NCI-H524 (cell line): ENCODE measurements at regions not wholly inside any gene's neighbourhood (a gene's known extent, or its start where the extent isn't known, plus 50 kb on each side); places are given as distances from the start of the nearest gene placed in this dataset.
"Not testable (repeated sequence)": the region's sequence is repeated elsewhere in the genome, so short reads cannot be mapped to it uniquely, and the experiment has no call there.

Source experiments
- DNase-seq, 2 experiments: peaks; one replicate each; lab custom pipeline; 2025; lab: John Stamatoyannopoulos, UW

DNA sequence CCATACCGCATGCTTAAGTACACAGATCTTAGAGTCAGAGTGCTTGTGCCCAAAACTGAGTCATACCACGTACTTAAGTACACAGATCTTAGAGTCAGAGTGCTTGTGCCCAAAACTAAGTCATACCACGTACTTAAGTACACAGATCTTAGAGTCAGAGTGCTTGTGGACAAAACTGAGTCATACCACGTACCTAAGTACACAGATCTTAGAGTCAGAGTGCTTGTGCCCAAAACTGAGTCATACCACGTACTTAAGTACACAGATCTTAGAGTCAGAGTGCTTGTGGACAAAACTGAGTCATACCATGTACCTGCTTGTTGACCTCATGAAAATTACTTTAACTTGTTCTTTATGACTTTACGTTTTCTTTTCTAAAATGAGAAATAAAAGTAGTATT lies 233.7 kb upstream of the NETO1 start:
- DNase-seq = not testable (repeated sequence)

- peak; percentile 75 to 96 for DNase-seq
Observed at GRCh38 chr18:73099759-73100158, 232.0 kb upstream of the NETO1 start.

GRCh38 chr18:73093687-73094250 lies 226.0 kb upstream of the NETO1 start:
- no peak for DNase-seq

- no peak for DNase-seq
Observed at GRCh38 chr18:73088445-73088844, 220.7 kb upstream of the NETO1 start.

DNA sequence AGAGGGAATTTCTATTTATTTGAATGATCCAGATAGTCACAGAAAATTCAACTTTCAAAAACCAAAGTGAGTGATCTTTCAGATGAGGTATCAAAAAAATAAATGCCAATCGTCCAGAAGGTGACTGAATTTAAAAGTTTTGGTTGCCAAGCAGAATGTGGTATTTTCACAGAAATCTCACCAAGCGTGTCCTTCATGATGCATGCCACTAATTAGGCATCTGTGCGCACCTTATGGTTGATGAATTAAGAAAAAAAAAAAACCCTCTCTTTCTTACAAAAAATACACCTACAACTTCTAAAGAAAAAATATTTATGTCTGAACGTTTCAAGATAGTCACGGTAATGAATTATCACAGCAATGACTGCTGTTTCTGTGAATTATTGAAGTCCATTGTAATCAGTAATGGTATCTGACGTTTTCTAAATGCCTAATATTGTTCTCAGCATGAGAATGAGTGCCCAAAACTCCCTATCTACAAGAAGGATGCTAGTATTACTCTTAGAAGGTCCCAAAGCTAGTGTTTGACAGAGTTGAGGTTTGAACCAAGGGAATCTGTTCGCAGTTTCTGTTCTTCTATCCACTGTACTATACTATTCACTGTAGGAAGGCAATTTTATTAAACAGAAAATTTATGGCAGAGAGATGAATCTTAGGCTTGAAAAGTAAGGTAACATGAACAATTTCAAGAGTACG lies 219.6 kb upstream of the NETO1 start:
- DNase-seq = peak in 1 of 2 experiments; percentile 10

DNA sequence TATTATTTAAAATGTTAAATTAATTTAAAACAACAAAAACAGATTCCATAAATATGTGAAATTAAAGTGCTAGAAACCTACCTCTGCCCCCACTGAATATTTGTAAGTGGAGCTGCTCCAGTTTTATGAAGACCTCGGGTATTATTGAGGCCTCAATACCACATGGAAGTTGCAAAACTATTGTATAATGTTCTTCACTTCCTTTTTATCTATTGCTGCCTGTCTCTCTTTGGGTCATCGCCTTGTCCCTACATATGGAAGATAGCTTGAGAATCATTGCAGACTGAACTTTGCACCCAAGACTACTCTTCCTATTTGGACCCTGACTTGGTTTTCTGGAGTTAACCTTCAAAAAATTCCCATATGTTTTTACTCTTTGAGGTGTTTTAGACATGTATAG lies 212.1 kb upstream of the NETO1 start:
- no peak for DNase-seq

GRCh38 chr18:73060666-73061288 lies 193.0 kb upstream of the NETO1 start:
- no peak for DNase-seq

DNA sequence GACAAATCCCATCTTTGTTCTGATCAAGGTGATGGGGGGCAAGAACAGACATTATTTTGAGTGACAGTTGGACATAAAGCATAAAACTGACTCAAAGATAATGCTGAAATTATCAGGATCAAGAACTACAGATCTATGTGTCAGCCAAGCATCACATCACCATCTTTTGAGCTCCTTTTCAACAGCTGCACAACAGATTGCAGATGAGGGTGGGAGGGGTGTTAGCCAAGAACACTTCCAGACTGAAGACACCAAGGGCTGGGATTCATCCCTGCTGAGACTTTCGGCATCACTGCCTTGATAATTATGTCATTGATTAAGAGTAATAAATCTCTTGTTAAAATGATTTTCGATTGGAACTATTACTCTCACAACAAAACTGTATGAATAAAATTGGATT lies 191.5 kb upstream of the NETO1 start:
- DNase-seq = peak; percentile 82 to 89

DNA sequence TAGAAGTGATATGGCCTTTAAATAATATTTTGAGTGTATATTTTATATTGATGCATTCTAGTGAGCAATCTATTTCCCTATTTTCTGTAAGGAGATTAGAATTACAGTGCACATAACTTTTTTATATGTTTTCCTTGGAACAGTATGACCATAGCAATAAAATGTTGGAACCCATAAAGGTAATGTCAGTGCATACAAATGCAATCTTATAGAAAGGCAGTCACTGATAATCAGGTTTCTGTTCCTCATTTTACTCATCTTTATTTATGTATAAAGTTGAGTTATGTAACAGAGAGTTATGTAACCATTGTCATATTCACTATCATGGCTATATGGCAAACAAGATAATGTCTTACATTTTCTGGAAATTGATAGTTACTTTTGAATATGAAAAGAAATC lies 179.9 kb upstream of the NETO1 start:
- DNase-seq = no peak

DNA sequence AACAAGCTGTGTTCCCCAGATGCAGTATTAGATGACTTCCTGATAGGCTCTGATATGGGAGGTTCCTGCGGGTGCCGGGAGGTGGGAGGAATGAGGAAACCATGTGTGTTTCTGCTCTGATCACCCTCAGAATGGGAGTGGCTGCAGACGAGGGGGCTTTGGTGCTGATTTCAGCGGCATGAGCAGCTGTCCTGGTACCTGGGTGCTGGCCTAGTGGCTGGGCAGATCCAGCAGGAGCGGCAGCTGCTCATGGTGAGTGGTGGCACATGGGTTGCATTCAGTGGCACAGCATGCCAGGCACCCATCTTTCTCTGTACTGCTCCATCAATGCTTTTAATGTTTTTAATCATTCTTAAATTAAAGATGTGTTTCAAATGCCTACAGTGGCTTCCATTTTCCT lies 177.2 kb upstream of the NETO1 start:
- DNase-seq = peak in 1 of 2 experiments; percentile 2

DNA sequence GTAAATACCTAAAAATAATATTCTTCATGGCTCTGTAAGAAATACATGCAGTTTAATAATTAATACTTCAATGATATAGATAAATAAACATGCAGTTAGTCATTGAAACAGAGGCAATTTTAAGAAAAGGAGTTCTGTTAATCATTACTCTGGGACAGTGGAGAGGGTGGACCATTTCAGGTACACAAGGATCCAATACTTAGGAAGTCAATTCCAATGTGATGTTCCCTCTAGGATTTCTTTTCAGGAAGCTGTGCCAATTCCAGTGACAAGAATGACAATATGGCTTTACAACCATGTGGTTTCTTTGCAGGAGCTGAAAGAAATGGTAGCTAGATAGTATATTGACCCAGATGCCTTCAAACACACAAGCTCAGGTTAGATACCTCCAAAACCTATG lies 175.8 kb upstream of the NETO1 start:
- DNase-seq = peak in 1 of 2 experiments; percentile 64

DNA sequence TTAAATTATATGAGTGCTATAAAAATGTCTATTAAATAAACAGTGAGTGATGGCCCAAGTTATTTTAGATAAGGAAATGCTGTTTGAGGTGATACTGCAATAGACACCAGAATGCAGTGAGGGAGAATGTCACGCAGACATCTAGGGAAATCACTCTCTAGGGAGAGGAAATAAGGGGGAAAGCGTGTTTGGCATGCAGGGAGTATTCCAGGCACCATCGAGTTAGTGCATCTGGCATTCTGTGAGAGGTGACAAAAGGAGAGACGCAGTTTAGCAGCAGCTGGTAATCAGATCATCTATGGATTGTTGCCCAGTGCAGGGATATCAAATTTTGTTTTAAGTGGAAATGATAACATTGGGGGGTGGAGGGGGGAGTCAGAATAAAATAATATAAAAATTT lies 175.4 kb upstream of the NETO1 start:
- peak; percentile 80 to 94 for DNase-seq

GRCh38 chr18:73040247-73040646 lies 172.5 kb upstream of the NETO1 start:
- DNase-seq = no peak

DNA sequence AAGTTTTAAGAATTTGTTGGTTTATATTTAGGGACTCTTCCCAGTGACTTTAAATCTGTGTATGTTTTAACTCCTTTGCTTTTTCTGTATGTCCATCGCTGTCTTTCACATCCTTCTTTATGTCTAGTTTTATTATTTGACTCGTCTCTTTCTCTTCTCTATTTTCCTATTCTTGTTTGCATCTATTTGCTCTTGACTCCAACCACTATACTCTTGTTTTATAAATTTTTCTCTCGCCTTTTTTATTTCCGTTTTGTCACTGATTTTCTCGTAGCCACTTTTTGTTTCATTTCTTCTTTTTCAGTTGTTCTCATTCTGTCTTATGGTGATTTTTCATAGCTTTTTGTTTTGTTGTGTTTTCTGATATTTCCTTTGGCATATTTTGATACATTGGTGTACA lies 170.5 kb upstream of the NETO1 start:
- DNase-seq = no peak

DNA sequence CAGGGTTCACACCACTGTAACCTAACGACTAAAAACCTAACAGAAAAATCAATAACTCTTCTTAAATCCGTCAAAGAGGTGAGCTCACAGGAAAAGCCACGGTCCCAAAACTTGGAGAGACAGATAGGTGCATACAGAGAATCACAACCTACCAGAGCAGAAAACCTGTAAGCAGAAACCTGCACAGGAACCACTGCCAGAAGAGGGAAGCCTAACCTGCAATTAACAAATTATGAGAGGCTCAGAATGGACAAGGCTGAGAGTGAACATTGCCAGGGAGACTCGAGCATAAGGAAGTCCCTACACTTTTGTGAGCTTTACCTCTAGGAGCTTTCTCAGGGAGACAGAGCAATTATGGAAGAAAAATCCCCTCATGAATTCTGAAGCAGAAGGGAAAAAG lies 156.2 kb upstream of the NETO1 start:
- no peak for DNase-seq

- DNase-seq = no peak
Observed at GRCh38 chr18:73009691-73010090, 141.9 kb upstream of the NETO1 start.

DNA sequence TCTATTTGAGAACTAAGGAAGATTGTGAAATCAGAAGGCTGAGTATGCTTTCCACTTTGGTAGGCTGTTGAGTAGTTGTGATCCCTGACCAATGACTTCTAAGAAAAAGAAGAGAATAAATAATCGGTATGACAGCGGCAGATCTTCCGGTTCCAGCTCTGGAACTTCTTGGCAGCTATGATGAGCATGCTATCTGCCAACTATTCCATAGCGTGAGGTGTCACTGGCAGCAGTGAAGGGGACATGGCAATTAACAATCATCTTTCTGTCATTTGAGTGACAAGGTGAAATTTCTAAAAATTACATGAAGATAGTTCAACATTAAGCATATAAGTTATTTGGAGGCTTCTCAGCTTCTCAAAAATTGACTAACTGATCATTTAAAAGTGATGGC lies 140.1 kb upstream of the NETO1 start:
- DNase-seq = no peak

GRCh38 chr18:73007195-73007914 lies 139.6 kb upstream of the NETO1 start:
- no peak for DNase-seq

GRCh38 chr18:73006331-73006730 lies 138.5 kb upstream of the NETO1 start:
- DNase-seq = no peak

DNA sequence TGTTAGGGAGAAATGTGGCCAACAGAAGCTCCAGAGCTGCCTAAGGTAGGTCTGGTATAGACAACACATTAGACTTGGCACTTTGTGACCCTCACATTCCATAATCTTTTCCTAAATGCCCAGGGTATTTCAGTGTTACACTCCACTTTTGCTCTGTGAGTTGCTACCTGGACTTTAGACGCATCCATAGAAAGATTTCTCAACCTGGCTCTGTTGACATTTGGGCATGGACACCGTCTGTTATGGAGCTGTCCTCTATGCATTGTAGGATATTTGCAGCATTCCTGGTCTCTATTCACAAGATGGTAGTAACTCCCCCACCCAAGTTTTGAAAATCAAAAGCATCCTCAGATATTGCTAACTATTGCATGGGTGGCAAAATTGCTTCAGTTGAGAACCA lies 136.5 kb upstream of the NETO1 start:
- no peak for DNase-seq

- DNase-seq = no peak
Observed at GRCh38 chr18:72999971-73000607, 132.3 kb upstream of the NETO1 start.

GRCh38 chr18:72995558-72995957 lies 127.8 kb upstream of the NETO1 start:
- DNase-seq = no peak
